ENCODE measurements at regions not wholly inside any gene's neighbourhood (a gene's known extent, or its start where the extent isn't known, plus 50 kb on each side); places are given as distances from the start of the nearest gene placed in this dataset.

GRCh38 chr20:58023346-58023745 lies 205.1 kb downstream of the ANKRD60 start:
- Histone ChIP-seq H3K4me3 (no peak overlapping the region), H3K36me3 (ENCODE audit: control insufficient read depth in 2 of 2, insufficient read depth in 2 of 2, low read length in 1 of 2) (no peaks in the 10 kb centered on the region), H3K9ac (ENCODE audit: control insufficient read depth, insufficient read depth, low read length) (no peak overlapping the region), H3K27me3 (replicated peaks in 1 of 2; ENCODE audit: control insufficient read depth in 2 of 2, insufficient read depth in 2 of 2, low read length in 1 of 2) (peaks cover 0 to 1% of the 10 kb centered on the region in 2 experiments; a peak in 1 of 4 replicates), H3K27ac (ENCODE audit: control insufficient read depth, insufficient read depth) (no peak overlapping the region), H3K9me3 (replicated peaks; ENCODE audit: control insufficient read depth, insufficient read depth, low read length) (no peaks in the 10 kb centered on the region), H2AFZ (ENCODE audit: control insufficient read depth, low read depth, low read length) (no peak overlapping the region), H4K20me1 (ENCODE audit: control insufficient read depth, insufficient read depth) (no peaks in the 10 kb centered on the region), H3K79me2 (ENCODE audit: control insufficient read depth, insufficient read depth, low read length) (no peaks in the 10 kb centered on the region), H3K4me2 (ENCODE audit: control insufficient read depth, insufficient read depth) (no peak overlapping the region), H3K4me1 (ENCODE audit: control insufficient read depth, insufficient read depth, low read length) (no peaks in the 10 kb centered on the region)
- DNase-seq (ENCODE audit: low read depth, low spot score) (no peak), FAIRE-seq (no peak), ATAC-seq (no peak)
- SMC1A ChIA-PET (ENCODE audit: uncharacterized antibody, unreplicated experiment), result no interaction called here
- POLR2A ChIA-PET, result no interaction called here
- WGBS (ENCODE audit: insufficient coverage, insufficient replicate concordance, low lambda C conversion rate, missing lambda C conversion rate), result 33% methylated on average over 9 of the region's 9 CpGs
- no peak for TF ChIP-seq IRF5 (IDR thresholded peaks at IDR 0.05; ENCODE audit: borderline replicate concordance)
- TF ChIP-seq RAD21 (IDR thresholded peaks at IDR 0.05; ENCODE audit: insufficient read depth, low read depth, low read length), result no peak
- no peak for TF ChIP-seq MLLT1 (IDR thresholded peaks at IDR 0.05)
- TF ChIP-seq SIN3A (IDR thresholded peaks at IDR 0.05; ENCODE audit: low read depth, low read length), result no peak
- TF ChIP-seq SMAD5 (IDR thresholded peaks at IDR 0.05; ENCODE audit: low read depth), result no peak
- no peak for TF ChIP-seq BRCA1 (IDR thresholded peaks at IDR 0.05; ENCODE audit: low read depth, low read length)
- no peak for TF ChIP-seq CBX5 (IDR thresholded peaks at IDR 0.05; ENCODE audit: low read depth)
- no peak for TF ChIP-seq GABPA (IDR thresholded peaks at IDR 0.05; ENCODE audit: low read depth)
- TF ChIP-seq STAT3 (IDR thresholded peaks at IDR 0.05; ENCODE audit: low read depth, low read length), result no peak
- no peak for TF ChIP-seq KAT2A (conservative IDR thresholded peaks at IDR 0.05; ENCODE audit: control insufficient read depth, low read depth, low read length)
- no peak for TF ChIP-seq SMAD1 (IDR thresholded peaks at IDR 0.05; ENCODE audit: low read depth, partially characterized antibody)
- in situ Hi-C loops (cut with MboI), result no loop called here
- intact Hi-C loops (cut with micrococcal nuclease; ENCODE audit: unreplicated experiment), result no loop called here
- RAD21 ChIA-PET (ENCODE audit: unreplicated experiment), result no interaction called here
- BruUV-seq (replicated peaks), result no TSS peak
- CTCF ChIA-PET, result no interaction called here

Data from GM12878 (cell line).